ENCODE measurements at regions not wholly inside any gene's neighbourhood (a gene's known extent, or its start where the extent isn't known, plus 50 kb on each side); places are given as distances from the start of the nearest gene placed in this dataset.
A peak's percentile ranks its signal among the peaks of the same experiment; 100 is the strongest.
"Not testable (repeated sequence)": the region's sequence is repeated elsewhere in the genome, so short reads cannot be mapped to it uniquely, and the experiment has no call there.

- no peak overlapping the region for H3K27ac ChIP-seq (ENCODE audit: low read depth, low read length)
- no peak overlapping the region for H3K4me3 ChIP-seq (ENCODE audit: low read length)
Measured at GRCh38 chr13:76619631-76620030, 266.6 kb downstream of the KCTD12 start.

GRCh38 chr13:76610819-76611415 is 275.3 kb downstream of the KCTD12 start:
- Histone ChIP-seq H3K9me3 (ENCODE audit: insufficient read depth, low read depth, low read length) (peaks cover 14% of the 10 kb centered on the region), H3K27ac (ENCODE audit: low read depth, low read length) (no peak overlapping the region), H3K36me3 (ENCODE audit: insufficient read depth, low read length) (no peaks in the 10 kb centered on the region), H3K27me3 (ENCODE audit: insufficient read depth, low read length) (no peaks in the 10 kb centered on the region), H3K4me3 (ENCODE audit: low read length) (no peak overlapping the region), H3K9ac (ENCODE audit: low read depth, low read length) (no peak overlapping the region), H3K4me1 (ENCODE audit: insufficient read depth, low read length) (no peaks in the 10 kb centered on the region)
- WGBS, result 91% methylated on average over 3 of the region's 7 CpGs

More at GRCh38 chr13:76619631-76620030, 266.6 kb downstream of the KCTD12 start:
- Histone ChIP-seq H3K9ac (ENCODE audit: low read depth, low read length) (no peak overlapping the region), H3K4me1 (ENCODE audit: insufficient read depth, low read length) (peaks cover 7% of the 10 kb centered on the region; the same call in 1 of the 2 replicates), H3K27me3 (ENCODE audit: insufficient read depth, low read length) (no peaks in the 10 kb centered on the region), H3K36me3 (ENCODE audit: insufficient read depth, low read length) (no peaks in the 10 kb centered on the region), H3K9me3 (ENCODE audit: insufficient read depth, low read depth, low read length) (no peaks in the 10 kb centered on the region)

- Histone ChIP-seq H3K36me3 (ENCODE audit: insufficient read depth, low read length) (no peaks in the 10 kb centered on the region), H3K4me3 (ENCODE audit: low read length) (no peak overlapping the region), H3K9me3 (ENCODE audit: insufficient read depth, low read depth, low read length) (peaks cover 14% of the 10 kb centered on the region), H3K4me1 (ENCODE audit: insufficient read depth, low read length) (no peaks in the 10 kb centered on the region), H3K27me3 (ENCODE audit: insufficient read depth, low read length) (no peaks in the 10 kb centered on the region), H3K9ac (ENCODE audit: low read depth, low read length) (no peak overlapping the region), H3K27ac (ENCODE audit: low read depth, low read length) (no peak overlapping the region)
- 100% methylated on average over 2 of the region's 2 CpGs for WGBS
Measured at GRCh38 chr13:76609643-76610042, 276.6 kb downstream of the KCTD12 start.

- Histone ChIP-seq H3K4me1 (ENCODE audit: insufficient read depth, low read length) (no peaks in the 10 kb centered on the region), H3K27ac (ENCODE audit: low read depth, low read length) (no peak overlapping the region), H3K9ac (ENCODE audit: low read depth, low read length) (no peak overlapping the region), H3K27me3 (ENCODE audit: insufficient read depth, low read length) (no peaks in the 10 kb centered on the region), H3K4me3 (ENCODE audit: low read length) (no peak overlapping the region), H3K36me3 (ENCODE audit: insufficient read depth, low read length) (no peaks in the 10 kb centered on the region), H3K9me3 (ENCODE audit: insufficient read depth, low read depth, low read length) (peaks cover 14% of the 10 kb centered on the region)
- WGBS, result 92% methylated on average over 1 of the region's 1 CpG
Measured at GRCh38 chr13:76607866-76608265, 278.3 kb downstream of the KCTD12 start.

GRCh38 chr13:76600081-76600480 is 286.1 kb downstream of the KCTD12 start:
- no peaks in the 10 kb centered on the region for H3K27me3 ChIP-seq (ENCODE audit: insufficient read depth, low read length)
- no peaks in the 10 kb centered on the region for H3K9me3 ChIP-seq (ENCODE audit: insufficient read depth, low read depth, low read length)
- no peak overlapping the region for H3K27ac ChIP-seq (ENCODE audit: low read depth, low read length)
- no peaks in the 10 kb centered on the region for H3K36me3 ChIP-seq (ENCODE audit: insufficient read depth, low read length)
- no peak overlapping the region for H3K4me3 ChIP-seq (ENCODE audit: low read length)
- H3K9ac ChIP-seq (ENCODE audit: low read depth, low read length), result no peak overlapping the region
- no peaks in the 10 kb centered on the region for H3K4me1 ChIP-seq (ENCODE audit: insufficient read depth, low read length)

- no peaks in the 10 kb centered on the region for H3K27me3 ChIP-seq (ENCODE audit: insufficient read depth, low read length)
- no peak overlapping the region for H3K9ac ChIP-seq (ENCODE audit: low read depth, low read length)
- H3K27ac ChIP-seq (ENCODE audit: low read depth, low read length), result no peak overlapping the region
- H3K9me3 ChIP-seq (ENCODE audit: insufficient read depth, low read depth, low read length), result no peaks in the 10 kb centered on the region
- H3K4me3 ChIP-seq (ENCODE audit: low read length), result no peak overlapping the region
- H3K4me1 ChIP-seq (ENCODE audit: insufficient read depth, low read length), result no peaks in the 10 kb centered on the region
- H3K36me3 ChIP-seq (ENCODE audit: insufficient read depth, low read length), result no peaks in the 10 kb centered on the region
- 95% methylated on average over 1 of the region's 1 CpG for WGBS
Measured at GRCh38 chr13:76597868-76598267, 288.3 kb downstream of the KCTD12 start.

- Histone ChIP-seq H3K36me3 (ENCODE audit: insufficient read depth, low read length) (no peaks in the 10 kb centered on the region), H3K4me1 (ENCODE audit: insufficient read depth, low read length) (no peaks in the 10 kb centered on the region), H3K27me3 (ENCODE audit: insufficient read depth, low read length) (no peaks in the 10 kb centered on the region), H3K27ac (ENCODE audit: low read depth, low read length) (no peak overlapping the region), H3K9ac (ENCODE audit: low read depth, low read length) (no peak overlapping the region), H3K9me3 (ENCODE audit: insufficient read depth, low read depth, low read length) (no peaks in the 10 kb centered on the region), H3K4me3 (ENCODE audit: low read length) (no peak overlapping the region)
- 93% methylated on average over 1 of the region's 1 CpG for WGBS
Measured at GRCh38 chr13:76596216-76596615, 290.0 kb downstream of the KCTD12 start.

GRCh38 chr13:76594435-76594834 is 291.8 kb downstream of the KCTD12 start:
- no peak overlapping the region for H3K27ac ChIP-seq (ENCODE audit: low read depth, low read length)
- WGBS, result 93% methylated on average over 1 of the region's 1 CpG
- no peaks in the 10 kb centered on the region for H3K9me3 ChIP-seq (ENCODE audit: insufficient read depth, low read depth, low read length)
- H3K27me3 ChIP-seq (ENCODE audit: insufficient read depth, low read length), result no peaks in the 10 kb centered on the region
- H3K36me3 ChIP-seq (ENCODE audit: insufficient read depth, low read length), result no peaks in the 10 kb centered on the region
- H3K4me1 ChIP-seq (ENCODE audit: insufficient read depth, low read length), result no peaks in the 10 kb centered on the region
- no peak overlapping the region for H3K4me3 ChIP-seq (ENCODE audit: low read length)
- H3K9ac ChIP-seq (ENCODE audit: low read depth, low read length), result no peak overlapping the region

- Histone ChIP-seq H3K36me3 (ENCODE audit: insufficient read depth, low read length) (no peaks in the 10 kb centered on the region), H3K4me3 (ENCODE audit: low read length) (no peak overlapping the region), H3K27me3 (ENCODE audit: insufficient read depth, low read length) (no peaks in the 10 kb centered on the region), H3K27ac (ENCODE audit: low read depth, low read length) (no peak overlapping the region), H3K4me1 (ENCODE audit: insufficient read depth, low read length) (no peaks in the 10 kb centered on the region), H3K9ac (ENCODE audit: low read depth, low read length) (no peak overlapping the region), H3K9me3 (ENCODE audit: insufficient read depth, low read depth, low read length) (no peaks in the 10 kb centered on the region)
- WGBS, result 99% methylated on average over 4 of the region's 4 CpGs
Measured at GRCh38 chr13:76586842-76587241, 299.4 kb downstream of the KCTD12 start.

GRCh38 chr13:76579701-76580100 is 306.5 kb downstream of the KCTD12 start:
- no peaks in the 10 kb centered on the region for H3K27me3 ChIP-seq (ENCODE audit: insufficient read depth, low read length)
- no peaks in the 10 kb centered on the region for H3K36me3 ChIP-seq (ENCODE audit: insufficient read depth, low read length)
- H3K27ac ChIP-seq (ENCODE audit: low read depth, low read length), result no peak overlapping the region
- 95% methylated on average over 4 of the region's 4 CpGs for WGBS
- H3K4me1 ChIP-seq (ENCODE audit: insufficient read depth, low read length), result no peaks in the 10 kb centered on the region
- H3K9me3 ChIP-seq (ENCODE audit: insufficient read depth, low read depth, low read length), result peaks cover 20% of the 10 kb centered on the region
- H3K9ac ChIP-seq (ENCODE audit: low read depth, low read length), result no peak overlapping the region
- no peak overlapping the region for H3K4me3 ChIP-seq (ENCODE audit: low read length)

- not testable (repeated sequence) for H3K4me1 ChIP-seq (ENCODE audit: insufficient read depth, low read length); H3K36me3 ChIP-seq (ENCODE audit: insufficient read depth, low read length); H3K9ac ChIP-seq (ENCODE audit: low read depth, low read length); H3K4me3 ChIP-seq (ENCODE audit: low read length); H3K27me3 ChIP-seq (ENCODE audit: insufficient read depth, low read length); H3K27ac ChIP-seq (ENCODE audit: low read depth, low read length)
- H3K9me3 ChIP-seq (ENCODE audit: insufficient read depth, low read depth, low read length), result peaks cover 24% of the 10 kb centered on the region
- 98% methylated on average over 5 of the region's 5 CpGs for WGBS
Measured at GRCh38 chr13:76575634-76576033, 310.6 kb downstream of the KCTD12 start.

GRCh38 chr13:76570510-76570971 is 315.7 kb downstream of the KCTD12 start:
- 81% methylated on average over 1 of the region's 1 CpG for WGBS
- peaks cover 11% of the 10 kb centered on the region; the same call in 1 of the 2 replicates for H3K9me3 ChIP-seq (ENCODE audit: insufficient read depth, low read depth, low read length)
- H3K27ac ChIP-seq (ENCODE audit: low read depth, low read length), result peak overlapping the region; percentile 69; the same call in 1 of the 2 replicates
- no peak overlapping the region for H3K4me3 ChIP-seq (ENCODE audit: low read length)
- H3K27me3 ChIP-seq (ENCODE audit: insufficient read depth, low read length), result no peaks in the 10 kb centered on the region
- no peak overlapping the region for H3K9ac ChIP-seq (ENCODE audit: low read depth, low read length)
- H3K36me3 ChIP-seq (ENCODE audit: insufficient read depth, low read length), result no peaks in the 10 kb centered on the region
- H3K4me1 ChIP-seq (ENCODE audit: insufficient read depth, low read length), result peaks cover 19% of the 10 kb centered on the region

Data from HUES64 (cell line).